Fibroblast of skin of left quadriceps (primary cell): ENCODE measurements at regions not wholly inside any gene's neighbourhood (a gene's known extent, or its start where the extent isn't known, plus 50 kb on each side); places are given as distances from the start of the nearest gene placed in this dataset.
A peak's percentile ranks its signal among the peaks of the same experiment; 100 is the strongest.

ENCODE experiments used
- DNase-seq, 2 experiments: peaks; one replicate each; pipeline ENCODE4 v3.0.0-alpha.2; 2013; ENCODE audit warnings: low read depth in 2 of 2

DNA sequence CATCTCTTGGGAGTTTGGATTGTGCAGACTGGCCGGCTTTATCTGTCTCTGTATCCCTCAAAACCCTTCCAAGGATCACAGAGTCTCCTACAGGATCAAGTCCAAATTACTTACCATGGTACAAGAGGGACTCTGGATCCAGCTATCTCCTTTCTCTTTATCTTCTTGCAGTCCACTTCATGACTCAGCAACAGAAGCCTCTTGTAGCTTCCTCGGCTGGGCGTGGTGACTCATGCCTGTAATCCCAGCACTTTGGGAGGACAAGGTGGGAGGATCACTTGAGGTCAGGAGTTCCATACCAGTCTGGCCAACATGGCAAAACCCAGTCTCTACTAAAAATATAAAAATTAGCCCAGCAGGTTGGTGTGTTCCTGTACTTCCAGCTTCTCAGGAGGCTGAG, 189.7 kb downstream of the BCAT1 start:
- no peak for DNase-seq

DNA sequence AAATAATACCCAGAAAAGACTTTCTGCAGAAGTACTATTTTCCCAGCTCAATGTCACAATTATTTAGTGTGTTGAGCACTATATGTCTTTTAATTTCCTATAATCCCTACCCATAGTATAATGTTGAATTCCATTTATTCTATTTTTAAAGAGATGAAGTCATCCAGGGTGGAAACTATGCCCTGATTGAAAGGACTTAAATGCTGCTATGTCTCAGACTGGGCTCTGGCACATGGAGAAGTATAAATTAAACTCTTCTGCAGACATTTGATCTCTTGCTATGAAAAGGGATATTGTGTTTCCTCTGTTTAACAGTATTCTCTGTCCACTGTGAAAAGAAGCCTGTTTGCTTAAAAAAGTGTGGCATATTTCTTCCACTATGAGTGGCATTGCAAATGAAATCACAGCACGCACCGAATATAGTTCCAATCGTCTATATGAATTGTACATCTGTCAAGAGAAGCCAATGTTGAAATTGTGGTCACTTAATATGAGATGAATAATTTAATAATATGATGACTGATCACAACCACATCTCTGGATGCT, 192.3 kb downstream of the BCAT1 start:
- no peak for DNase-seq

DNA sequence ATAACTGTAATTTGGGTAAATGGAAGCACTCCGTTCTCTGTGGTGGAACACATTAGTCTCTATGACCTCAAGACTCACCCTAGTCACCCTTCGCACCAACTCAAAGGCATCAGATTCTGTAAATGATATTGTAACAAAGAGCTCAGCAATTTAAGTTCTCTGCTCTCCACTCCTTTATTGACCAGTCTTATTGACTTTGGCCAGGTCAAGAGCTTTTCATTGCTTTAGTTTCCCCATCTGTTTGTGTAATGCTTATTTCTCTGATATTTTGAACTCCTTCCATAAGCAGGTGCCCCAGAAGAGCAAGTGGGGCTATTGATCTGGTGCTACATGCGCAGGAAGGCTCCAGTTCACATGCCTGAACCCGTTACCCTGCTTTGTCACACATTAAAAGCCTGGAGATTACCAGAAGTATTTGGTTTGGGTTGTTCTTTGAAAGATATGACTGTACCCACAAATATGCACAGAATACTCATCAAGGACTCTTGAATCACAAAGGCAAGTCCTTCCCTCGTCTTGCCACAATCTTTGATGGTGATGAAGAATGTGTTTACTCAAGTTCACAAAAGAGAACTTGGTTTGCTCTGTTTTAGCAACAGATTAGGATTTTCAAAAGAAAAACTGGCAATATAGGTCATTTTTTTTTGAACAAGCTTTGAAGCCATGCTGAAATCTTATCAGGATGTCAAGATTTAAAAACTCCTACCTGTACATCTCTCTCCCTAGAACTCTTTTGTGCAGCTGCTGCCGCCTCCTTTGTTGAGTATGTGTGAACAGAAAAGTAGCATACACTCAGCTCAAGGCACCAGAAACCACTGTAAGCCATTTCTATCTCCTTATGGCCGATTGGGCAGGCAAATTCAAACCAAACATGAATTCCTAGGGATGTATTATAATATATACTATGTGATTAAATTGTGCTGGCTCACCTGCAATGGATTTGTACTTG, 193.9 kb downstream of the BCAT1 start:
- DNase-seq: peak; percentile 63 to 66

DNA sequence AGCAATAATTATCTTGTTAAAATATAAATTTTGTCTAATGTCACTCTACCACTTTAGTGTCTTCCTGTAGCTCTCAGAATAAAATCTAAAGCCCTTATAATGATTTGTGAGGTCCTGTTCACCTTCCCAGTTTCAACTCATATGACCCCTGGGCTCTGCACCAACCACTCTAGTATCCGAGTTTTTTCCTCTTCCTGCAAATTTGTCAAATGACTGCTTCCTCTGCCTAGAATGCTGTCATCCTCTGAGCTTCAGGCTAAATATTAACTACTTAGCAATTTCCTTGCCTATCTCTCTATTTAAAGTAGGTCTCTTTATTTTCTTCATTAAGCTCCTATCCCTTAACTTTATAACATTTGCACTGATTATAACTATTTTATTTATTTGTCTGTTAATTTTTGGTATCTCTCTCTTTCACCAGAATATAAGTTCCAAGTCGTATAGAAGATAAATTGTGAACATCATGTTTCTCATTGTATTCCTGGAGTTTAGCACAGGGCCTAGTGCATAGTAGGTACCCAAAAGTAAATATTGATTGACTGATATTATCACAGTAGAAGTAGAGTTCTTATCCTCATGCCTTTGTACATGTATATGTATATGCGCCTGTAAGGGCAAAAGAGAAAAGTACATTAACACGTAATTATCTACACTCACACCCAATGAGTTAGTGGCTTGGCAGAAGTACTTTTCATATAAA, 196.0 kb downstream of the BCAT1 start:
- no peak for DNase-seq

DNA sequence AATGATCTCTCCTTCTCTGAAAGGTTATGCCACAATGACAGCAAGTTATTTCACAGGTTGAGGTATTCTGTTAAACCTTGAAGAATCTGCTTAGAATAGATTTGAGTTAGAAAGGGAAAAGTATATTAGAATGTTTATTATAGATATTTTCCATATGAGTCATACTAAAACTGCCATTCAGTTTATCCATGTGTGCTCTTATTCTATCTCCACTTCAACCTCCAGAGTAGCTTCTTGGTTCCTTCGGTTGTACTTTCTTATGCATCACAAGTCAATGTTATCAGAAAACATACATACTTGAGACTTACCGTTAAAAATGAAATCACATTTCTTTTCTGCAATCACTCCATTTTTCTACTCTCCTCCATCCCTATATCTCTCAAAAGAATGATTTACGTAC, 197.7 kb downstream of the BCAT1 start:
- no peak for DNase-seq

DNA sequence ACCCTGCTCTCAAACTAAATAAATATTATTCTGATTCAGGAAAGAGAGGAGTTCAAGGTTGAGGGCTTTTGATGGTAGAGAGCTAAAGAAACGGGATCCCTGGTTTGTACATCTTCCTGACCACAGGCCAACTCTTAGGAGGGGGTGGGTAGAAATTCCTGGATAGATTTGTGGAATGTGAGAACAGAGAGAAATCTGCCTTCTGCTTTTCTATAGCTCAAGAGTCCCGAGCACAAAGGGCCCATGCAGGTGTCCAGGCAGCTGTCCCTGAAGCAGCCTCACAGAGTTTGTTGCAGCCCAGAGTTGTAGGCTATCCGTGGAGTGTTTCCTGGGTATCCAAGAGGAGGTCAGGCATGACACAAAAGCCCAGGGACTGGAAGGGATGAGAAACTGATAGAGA, 198.6 kb downstream of the BCAT1 start:
- DNase-seq: no peak

DNA sequence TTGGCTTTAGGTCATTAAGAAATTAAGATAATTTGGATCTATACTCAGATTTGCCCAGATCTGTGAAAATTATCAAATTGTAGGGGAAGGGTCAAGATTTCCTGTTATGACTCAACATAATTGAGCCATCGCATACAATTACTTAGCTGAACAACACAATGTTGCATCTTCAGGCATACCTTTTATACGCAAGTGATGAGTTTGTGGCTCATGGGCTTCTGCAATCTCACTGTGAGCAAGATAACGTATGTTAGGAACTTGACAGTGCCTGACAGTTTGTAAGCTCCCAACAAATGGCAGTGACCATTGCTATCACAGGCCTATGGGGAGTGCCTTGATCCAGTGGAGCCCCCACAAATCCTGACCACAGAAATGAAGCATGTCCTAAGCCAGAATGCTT, 199.7 kb downstream of the BCAT1 start:
- DNase-seq: no peak

DNA sequence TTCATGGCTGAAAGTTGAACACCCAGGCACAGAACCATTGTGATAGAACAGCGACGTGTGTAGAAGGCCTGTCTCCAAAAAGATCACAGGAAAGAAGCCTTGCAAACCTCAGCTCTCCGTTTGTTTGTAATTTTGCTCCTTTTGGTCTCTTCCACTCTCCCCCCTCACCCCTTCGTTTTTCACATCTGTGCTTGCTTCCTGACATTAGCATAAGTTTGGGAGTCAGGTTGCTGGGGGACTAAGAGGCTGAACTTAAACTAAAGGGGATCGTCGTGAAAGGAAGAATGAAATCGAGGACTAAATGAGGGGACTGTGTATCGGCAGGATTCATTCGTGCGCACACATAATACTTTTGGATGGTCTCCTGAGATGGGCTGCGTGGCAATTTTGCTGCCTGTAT, 200.6 kb downstream of the BCAT1 start:
- no peak for DNase-seq

DNA sequence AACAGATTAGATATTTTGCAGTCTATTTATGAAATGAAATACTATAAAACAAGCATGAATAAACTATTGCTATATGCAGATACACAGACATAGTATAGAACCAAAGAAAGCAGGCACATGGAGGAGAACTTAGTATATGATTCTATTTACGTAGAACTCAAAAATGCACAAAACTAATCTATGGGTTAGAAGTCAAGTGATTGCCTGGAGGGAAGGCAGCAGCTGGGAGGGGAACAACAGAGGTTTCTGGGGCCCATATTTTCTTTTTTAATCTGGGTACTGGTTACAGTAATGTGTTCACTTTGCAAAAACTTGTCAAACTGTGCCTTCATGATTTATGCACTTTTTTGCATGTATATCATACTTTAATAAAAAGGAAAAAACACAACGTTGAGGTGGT, 202.0 kb downstream of the BCAT1 start:
- no peak for DNase-seq

DNA sequence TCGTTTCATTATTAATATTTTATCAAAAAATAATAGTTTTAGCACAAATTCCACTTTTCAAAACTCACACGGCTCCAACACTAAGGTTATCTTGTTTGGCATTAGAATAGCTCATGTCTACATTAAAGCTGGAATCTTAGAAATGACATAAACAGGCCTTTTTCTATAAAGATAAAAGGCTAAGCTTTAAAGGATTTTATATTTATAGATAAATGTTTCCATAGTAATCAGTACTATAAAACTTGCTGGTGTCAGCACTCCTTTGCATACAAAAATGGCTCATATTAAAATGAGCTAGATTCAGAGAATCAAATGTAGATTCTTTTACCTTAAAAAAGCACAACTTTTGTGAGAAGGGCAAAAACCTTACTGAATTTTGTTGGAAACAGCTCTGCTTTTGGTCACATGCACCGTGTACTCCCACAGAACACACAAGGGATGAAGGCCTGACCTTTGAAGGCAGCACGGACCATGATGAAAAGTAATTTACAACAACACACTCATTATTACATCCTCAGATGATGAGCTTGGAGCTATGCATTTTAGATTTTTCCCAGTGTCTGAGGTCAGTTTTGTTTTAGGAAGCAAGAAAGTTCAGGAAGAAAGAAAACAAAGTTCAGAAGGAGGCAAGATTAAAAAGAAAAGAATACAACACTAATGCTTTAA, 202.8 kb downstream of the BCAT1 start:
- no peak for DNase-seq

DNA sequence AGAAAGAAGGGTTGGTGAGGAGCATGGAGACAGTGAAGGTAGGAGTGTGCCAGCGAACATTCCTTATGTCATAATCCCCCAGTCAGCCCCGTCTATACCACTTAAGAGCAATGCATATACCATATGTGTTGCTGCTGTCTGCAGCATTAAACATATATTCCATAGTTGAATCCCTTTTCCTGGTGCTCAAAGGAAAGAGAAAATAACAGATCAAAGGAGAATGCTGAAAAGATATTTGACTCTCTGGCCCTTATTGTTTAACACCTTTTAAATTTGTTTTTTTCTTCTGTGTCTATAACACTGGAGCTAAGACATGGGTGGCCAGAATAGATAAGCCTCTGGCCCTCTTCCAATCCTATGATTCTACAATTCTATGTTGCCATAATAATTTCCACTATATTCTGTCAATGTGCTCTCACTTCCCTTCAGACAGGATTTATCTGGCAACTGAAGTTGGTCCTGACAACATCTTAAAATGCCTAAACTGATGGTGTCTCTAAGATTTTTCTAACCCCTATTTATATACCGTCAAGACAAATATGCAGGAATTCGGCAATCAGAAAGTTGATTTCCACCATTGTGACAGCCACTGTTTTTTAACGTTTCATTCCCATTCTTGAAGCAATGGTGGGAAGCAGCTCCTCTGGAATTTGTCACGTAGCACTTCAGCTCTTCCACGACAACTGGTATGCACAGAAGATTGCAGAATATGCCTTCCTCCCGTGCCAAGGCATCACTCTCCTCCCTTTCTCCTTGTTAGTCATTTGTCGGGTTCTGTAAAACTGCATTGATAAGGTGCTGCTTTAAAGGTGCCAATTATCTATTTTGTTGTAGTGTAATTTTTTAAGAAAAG, 204.7 kb downstream of the BCAT1 start:
- no peak for DNase-seq

DNA sequence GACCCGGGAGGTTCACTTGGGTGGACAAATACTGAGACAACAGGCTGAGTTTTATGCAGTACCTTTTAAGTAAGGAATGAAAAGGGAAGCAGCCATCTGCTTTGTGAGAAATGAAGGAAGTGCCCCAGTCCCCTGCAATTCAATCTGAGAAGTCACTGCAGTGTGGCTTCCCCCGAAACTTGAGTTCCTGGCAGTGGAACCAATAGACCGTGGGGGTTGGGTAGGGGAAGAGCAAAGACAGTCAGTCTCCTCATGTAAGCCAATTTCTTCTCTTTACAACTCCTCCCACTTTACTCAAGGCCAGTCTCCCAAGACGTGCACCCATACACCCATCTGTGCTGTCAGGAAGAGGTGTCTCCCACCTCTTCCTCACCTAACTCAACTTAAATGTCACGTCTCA, 206.5 kb downstream of the BCAT1 start:
- DNase-seq: no peak

DNA sequence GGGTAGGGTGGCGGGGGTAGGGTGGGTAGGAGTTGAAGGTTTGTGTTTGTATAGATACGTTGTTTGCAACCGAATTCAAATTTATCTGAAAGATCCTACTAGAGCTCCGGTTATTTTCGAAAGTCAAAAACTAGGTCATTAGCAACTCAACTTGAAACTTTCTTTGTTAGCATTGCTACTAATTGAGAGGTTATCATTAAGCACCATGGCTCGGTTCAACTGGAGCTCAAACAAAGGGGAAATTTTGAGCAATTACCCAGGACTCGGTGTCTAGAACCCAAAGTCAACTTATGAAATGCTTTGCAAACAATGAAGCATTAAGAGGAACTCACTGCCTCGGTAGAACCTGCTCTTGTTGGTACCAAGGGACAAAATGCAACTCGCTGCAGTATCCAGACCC, 207.7 kb downstream of the BCAT1 start:
- no peak for DNase-seq

DNA sequence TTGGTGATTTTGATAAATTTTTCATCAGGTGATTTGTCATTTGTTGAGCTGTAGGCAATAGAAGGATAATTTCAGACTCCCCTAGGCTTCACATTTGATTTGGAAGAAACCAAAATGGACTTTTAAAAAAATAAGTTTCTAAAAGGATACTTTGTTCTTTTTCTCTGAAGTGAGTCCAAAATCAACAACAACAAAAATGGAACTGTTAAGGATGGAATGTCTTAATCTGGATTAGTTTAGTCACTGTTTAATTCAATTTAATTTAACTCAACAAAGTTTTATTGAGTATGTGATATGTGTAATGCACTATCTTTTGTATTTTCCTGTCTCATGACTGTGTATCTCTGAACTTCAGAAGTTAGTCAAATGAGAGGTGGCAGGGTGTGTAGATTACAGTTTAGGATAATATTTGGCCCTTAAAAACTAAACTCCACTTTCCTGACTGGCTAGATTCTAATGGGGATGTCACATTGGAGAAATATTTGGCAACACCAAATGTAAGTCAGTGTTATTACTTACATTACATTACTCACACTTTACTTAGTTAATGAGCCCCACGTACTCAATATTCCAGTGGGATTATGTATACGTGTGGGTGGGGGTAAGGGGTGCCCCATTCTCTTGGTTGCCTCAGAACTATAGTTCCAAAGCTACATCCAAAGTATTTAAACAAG, 209.7 kb downstream of the BCAT1 start:
- DNase-seq: no peak

DNA sequence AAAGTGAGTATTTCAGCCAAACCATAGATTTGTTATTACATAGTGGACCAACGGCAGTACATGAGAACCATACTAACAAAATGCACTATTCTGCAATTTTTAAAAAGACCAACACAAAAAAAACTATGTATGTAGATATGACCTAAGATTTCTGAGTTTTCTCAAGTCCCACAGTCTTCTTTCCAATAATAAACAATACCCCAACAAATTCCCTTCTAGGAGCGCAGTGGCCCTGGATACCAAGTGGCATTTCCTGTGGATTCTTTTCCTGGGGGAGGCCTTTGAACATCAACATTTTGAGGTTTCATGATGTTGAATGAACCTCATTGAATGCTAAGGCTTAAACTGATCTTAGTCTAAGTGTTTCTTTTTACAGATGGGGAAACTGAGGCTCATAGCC, 210.5 kb downstream of the BCAT1 start:
- DNase-seq: no peak

DNA sequence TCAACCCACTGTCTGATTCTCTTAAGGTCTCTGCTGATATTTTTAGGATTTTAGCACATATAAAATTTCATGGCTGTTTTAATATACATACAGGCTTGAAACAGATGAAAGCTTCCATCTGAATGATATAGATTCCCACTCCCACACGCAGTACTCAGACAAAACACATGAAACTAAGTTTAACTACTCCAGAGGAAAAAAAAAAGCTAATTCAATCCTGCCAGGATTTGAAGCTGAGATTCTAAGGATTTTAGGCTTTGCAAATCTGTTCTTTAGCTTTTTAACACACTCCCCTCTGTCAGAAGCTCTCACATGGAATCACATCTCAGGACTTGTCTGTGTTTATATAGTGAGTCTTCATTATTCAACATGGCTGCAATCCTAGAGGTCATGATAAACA, 217.3 kb downstream of the BCAT1 start:
- DNase-seq: no peak

DNA sequence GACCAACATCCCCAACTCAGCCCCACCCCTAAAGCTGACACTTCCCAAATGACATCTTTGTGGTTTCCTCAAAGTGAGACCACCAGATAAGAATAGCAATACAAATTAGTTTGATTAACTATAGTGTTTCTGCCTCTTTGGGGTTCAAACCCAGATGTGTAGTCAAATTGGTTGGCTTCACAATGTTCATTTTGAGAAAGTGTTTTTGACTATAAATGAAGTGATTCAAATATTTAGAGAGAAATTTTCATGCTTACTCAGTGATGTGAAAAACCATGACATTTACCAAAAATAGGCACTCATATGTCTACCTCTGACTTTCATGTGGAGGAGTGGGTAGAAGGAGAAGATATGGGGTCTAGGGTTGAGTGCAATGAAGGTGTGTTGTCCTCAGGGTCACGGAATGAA, 218.4 kb downstream of the BCAT1 start:
- DNase-seq: no peak

DNA sequence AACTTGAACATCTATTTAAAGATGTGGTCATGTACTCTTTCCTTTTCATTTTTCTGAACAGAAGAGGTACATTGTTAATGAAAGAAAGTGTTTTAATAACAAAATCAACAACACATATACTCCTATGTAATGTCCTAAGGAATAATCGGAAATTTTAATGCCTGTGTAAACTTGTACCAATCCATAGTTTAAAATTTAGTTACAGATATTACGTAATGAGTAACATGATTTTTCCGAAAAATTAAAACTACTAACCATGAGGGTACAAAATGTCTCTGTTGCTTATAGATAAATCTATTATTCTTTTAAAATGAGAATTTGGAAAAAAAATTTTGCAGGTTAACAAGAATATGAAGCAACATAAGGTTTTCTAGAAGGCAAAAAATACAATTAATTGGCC, 220.1 kb downstream of the BCAT1 start:
- no peak for DNase-seq

DNA sequence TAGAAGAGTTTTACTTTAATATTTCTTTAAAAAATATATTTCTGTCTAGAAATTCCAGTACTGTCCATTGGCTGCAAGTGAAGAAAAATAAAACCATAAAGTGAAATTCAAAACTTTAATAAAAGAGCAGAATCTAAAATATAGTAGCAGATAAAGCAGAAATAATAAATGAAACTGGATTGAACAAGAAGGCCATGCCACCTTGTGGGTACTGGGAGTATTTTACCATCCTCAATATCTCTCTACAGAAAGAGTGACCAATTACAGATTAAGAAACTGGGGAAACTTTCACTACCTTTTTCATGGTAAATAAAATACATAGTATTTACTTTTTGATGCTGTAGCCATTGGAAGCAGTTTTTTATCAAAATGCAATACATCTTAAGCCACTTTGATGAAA, 220.5 kb downstream of the BCAT1 start:
- DNase-seq: no peak

DNA sequence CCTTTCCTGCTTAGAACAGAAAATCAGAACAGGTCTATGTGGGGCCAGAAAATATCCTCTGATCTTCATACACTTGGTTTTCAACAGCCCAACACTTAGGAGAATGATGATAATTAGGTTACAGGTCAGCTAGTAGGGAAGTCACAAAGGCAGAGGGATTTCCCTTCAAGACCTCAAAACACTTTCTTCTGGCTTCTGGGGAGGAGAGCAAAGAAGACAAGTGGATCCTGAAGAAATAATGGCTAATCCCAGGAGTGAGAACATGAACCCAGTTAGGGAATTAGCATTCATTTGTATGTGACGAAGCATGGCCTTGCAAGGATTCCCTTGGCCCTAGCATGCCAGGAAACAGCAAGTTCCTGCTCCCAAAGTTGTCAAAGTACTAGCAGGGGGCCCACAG, 223.3 kb downstream of the BCAT1 start:
- no peak for DNase-seq

DNA sequence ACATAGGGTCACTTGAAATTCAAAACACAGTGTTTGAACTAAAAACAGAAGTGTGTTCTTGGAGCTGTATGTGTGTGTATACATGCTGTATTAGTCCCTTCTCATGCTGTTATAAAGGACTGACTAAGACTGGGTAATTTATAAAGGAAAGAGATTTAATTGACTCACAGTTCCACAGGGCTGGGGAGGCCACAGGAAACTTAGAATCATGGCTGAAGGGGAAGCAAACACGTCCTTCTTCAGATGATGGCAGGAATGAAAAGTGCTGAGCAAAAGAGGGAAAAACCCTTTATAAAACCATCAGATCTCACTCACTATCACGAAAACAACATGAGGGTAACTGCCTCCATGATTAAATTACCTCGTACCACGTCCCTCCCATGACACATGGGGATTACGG, 224.1 kb downstream of the BCAT1 start:
- no peak for DNase-seq
